ENCODE measurements at regions not wholly inside any gene's neighbourhood (a gene's known extent, or its start where the extent isn't known, plus 50 kb on each side); places are given as distances from the start of the nearest gene placed in this dataset.

GRCh38 chr3:6099458-6100075 lies 761.3 kb upstream of the GRM7 start:
- H3K4me3 ChIP-seq (ENCODE audit: low read depth, low read length): no peak overlapping the region
- TF ChIP-seq, protein P1, sequence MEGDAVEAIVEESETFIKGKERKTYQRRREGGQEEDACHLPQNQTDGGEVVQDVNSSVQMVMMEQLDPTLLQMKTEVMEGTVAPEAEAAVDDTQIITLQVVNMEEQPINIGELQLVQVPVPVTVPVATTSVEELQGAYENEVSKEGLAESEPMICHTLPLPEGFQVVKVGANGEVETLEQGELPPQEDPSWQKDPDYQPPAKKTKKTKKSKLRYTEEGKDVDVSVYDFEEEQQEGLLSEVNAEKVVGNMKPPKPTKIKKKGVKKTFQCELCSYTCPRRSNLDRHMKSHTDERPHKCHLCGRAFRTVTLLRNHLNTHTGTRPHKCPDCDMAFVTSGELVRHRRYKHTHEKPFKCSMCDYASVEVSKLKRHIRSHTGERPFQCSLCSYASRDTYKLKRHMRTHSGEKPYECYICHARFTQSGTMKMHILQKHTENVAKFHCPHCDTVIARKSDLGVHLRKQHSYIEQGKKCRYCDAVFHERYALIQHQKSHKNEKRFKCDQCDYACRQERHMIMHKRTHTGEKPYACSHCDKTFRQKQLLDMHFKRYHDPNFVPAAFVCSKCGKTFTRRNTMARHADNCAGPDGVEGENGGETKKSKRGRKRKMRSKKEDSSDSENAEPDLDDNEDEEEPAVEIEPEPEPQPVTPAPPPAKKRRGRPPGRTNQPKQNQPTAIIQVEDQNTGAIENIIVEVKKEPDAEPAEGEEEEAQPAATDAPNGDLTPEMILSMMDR (conservative IDR thresholded peaks at IDR 0.05; ENCODE audit: low read depth, low read length): no peak
- no peak for DNase-seq (ENCODE audit: low read depth)

DNA sequence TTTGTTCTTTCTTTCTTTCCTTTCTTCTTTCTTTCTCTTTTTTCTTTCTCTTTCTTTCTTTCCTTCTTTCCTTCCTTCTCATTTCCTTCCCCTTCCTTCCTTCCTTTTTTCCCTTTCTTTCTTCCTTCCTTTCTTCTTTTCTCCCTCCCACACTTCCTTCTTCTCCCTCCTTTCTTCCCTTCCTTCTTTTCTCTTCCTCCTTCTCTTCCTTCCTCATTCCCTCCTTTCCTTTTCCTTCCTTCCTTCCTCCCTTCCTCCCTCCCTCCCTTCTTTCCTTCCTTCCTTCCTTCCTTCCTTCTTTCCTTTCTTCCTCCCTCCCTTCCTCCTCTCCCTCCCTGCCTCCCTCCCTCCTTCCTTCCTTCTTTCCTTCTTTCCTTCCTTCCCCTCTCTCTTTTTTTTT lies 755.7 kb upstream of the GRM7 start:
- DNase-seq (ENCODE audit: low read depth): no peak
- TF ChIP-seq, protein P1 (conservative IDR thresholded peaks at IDR 0.05; ENCODE audit: low read depth, low read length): no peak
- H3K4me3 ChIP-seq (ENCODE audit: low read depth, low read length): no peak overlapping the region

GRCh38 chr3:6108957-6109356 lies 752.0 kb upstream of the GRM7 start:
- DNase-seq (ENCODE audit: low read depth): no peak
- TF ChIP-seq, protein P1 (conservative IDR thresholded peaks at IDR 0.05; ENCODE audit: low read depth, low read length): no peak
- no peak overlapping the region for H3K4me3 ChIP-seq (ENCODE audit: low read depth, low read length)

GRCh38 chr3:6110451-6110850 lies 750.5 kb upstream of the GRM7 start:
- TF ChIP-seq, protein P1 (conservative IDR thresholded peaks at IDR 0.05; ENCODE audit: low read depth, low read length): no peak
- no peak for DNase-seq (ENCODE audit: low read depth)
- no peak overlapping the region for H3K4me3 ChIP-seq (ENCODE audit: low read depth, low read length)

DNA sequence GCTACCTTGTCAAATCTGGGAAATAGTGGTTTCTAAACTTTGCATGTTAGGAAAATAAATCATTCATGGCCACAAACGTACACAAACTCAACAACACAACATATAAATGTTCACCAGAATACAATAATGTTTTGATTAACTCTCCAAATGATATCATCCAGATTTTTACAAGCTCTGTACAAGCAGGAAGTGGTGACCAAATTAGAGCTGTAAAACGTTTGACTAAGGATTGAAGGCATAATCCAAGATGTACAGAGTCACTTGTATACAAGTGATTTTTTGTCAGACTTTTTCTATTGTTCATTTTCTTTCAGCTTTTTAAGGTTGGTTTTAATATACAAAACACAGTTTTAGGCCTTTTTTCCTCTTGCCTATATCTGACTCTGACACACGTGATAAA lies 748.4 kb upstream of the GRM7 start:
- no peak for DNase-seq (ENCODE audit: low read depth)
- TF ChIP-seq, protein P1 (conservative IDR thresholded peaks at IDR 0.05; ENCODE audit: low read depth, low read length): no peak
- no peak overlapping the region for H3K4me3 ChIP-seq (ENCODE audit: low read depth, low read length)

GRCh38 chr3:6113338-6113737 lies 747.6 kb upstream of the GRM7 start:
- DNase-seq (ENCODE audit: low read depth): no peak
- no peak overlapping the region for H3K4me3 ChIP-seq (ENCODE audit: low read depth, low read length)
- TF ChIP-seq, protein P1 (conservative IDR thresholded peaks at IDR 0.05; ENCODE audit: low read depth, low read length): no peak

GRCh38 chr3:6119367-6119766 lies 741.5 kb upstream of the GRM7 start:
- no peak for DNase-seq (ENCODE audit: low read depth)
- no peak overlapping the region for H3K4me3 ChIP-seq (ENCODE audit: low read depth, low read length)
- TF ChIP-seq, protein P1 (conservative IDR thresholded peaks at IDR 0.05; ENCODE audit: low read depth, low read length): no peak
